Coronary artery (tissue), 2 donors: ENCODE measurements at regions not wholly inside any gene's neighbourhood (a gene's known extent, or its start where the extent isn't known, plus 50 kb on each side); places are given as distances from the start of the nearest gene placed in this dataset.
"Not testable (repeated sequence)": the region's sequence is repeated elsewhere in the genome, so short reads cannot be mapped to it uniquely, and the experiment has no call there.

Experiments used
- DNase-seq: peaks from one replicate; pipeline ENCODE4 v3.0.0-alpha.2; 2017; ENCODE audit warnings: low spot score
- H3K27ac ChIP-seq, 2 donors: fragments of 200-600 bp; sonication (generic); one replicate each; pipeline ENCODE4 v1.5.1; 2016 to 2019
- H3K4me3 ChIP-seq: fragments of 200-600 bp; sonication (generic); 2 replicates; pipeline ENCODE4 v1.5.1; 2016; ENCODE audit warnings: mild to moderate bottlenecking, moderate library complexity
- TF ChIP-seq, protein P1 (sequence below): fragments of 200-600 bp; sonication (generic); IDR thresholded peaks from one replicate; pipeline ENCODE4 v1.5.1; 2019; ENCODE audit warnings: antibody characterized with exemption

DNA sequence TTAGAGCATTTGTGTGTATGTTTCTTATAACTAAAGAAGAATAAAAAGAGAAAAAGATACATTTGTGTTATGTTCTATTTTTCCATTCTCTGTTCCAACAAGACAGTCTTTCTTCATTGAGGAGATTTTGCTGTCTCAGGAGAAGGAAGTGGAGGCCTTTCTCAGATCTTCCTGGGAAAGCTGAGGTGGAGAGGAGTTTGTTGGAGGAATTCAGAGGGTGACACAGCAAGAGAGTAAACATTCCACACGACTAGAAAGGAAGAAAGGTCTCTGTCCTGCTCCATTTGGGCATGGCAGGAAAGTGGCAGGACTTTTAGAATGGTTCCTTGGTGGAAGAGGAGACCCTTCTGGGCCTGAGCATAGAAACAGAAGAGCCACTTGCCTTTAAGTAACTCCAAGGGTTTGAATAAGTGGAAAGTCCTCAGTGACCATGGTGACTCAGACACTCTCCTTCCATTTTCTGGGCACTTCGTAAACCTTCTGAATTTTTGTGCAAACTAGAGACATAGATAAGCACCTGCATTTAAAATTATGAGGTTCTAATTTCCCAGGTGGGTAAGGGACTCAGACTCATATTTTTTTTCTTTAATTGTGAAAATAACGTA, 52.3 kb upstream of the COL5A2 start:
- no peak for DNase-seq
- no peak overlapping the region for H3K27ac ChIP-seq
- H3K4me3 ChIP-seq: no peak overlapping the region
- TF ChIP-seq, protein P1, sequence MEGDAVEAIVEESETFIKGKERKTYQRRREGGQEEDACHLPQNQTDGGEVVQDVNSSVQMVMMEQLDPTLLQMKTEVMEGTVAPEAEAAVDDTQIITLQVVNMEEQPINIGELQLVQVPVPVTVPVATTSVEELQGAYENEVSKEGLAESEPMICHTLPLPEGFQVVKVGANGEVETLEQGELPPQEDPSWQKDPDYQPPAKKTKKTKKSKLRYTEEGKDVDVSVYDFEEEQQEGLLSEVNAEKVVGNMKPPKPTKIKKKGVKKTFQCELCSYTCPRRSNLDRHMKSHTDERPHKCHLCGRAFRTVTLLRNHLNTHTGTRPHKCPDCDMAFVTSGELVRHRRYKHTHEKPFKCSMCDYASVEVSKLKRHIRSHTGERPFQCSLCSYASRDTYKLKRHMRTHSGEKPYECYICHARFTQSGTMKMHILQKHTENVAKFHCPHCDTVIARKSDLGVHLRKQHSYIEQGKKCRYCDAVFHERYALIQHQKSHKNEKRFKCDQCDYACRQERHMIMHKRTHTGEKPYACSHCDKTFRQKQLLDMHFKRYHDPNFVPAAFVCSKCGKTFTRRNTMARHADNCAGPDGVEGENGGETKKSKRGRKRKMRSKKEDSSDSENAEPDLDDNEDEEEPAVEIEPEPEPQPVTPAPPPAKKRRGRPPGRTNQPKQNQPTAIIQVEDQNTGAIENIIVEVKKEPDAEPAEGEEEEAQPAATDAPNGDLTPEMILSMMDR: no peak

- TF ChIP-seq, protein P1: no peak
- Histone ChIP-seq H3K4me3 (no peak overlapping the region), H3K27ac (no peak overlapping the region)
- DNase-seq: no peak
Measured at GRCh38 chr2:189232759-189233406, 53.3 kb upstream of the COL5A2 start.

DNA sequence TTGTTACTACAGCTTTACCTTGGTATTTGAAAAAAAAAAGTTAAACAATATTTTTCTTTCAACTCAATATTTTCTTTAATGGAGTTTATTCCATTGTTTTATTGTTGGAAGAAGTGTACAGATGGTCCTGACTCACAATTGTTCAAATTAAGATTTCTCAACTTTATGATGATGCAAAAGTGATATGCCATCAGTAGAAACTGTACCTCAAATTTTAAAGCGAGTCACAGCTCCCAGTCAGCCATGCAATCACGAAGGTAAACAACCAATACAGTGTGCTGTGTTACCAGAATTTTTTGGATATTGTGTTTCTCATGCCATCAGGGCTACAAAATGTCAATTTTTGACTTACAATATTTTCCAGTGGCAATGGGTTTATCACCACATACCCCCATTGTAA, 54.0 kb upstream of the COL5A2 start:
- H3K27ac ChIP-seq: no peak overlapping the region
- TF ChIP-seq, protein P1: no peak
- no peak overlapping the region for H3K4me3 ChIP-seq
- no peak for DNase-seq

GRCh38 chr2:189234991-189235390, 55.4 kb upstream of the COL5A2 start:
- TF ChIP-seq, protein P1: no peak
- no peak for DNase-seq
- no peak overlapping the region for H3K4me3 ChIP-seq
- no peak overlapping the region for H3K27ac ChIP-seq

- no peak overlapping the region for H3K27ac ChIP-seq
- H3K4me3 ChIP-seq: no peak overlapping the region
- TF ChIP-seq, protein P1: no peak
- DNase-seq: no peak
Measured at GRCh38 chr2:189236066-189236465, 56.5 kb upstream of the COL5A2 start.

DNA sequence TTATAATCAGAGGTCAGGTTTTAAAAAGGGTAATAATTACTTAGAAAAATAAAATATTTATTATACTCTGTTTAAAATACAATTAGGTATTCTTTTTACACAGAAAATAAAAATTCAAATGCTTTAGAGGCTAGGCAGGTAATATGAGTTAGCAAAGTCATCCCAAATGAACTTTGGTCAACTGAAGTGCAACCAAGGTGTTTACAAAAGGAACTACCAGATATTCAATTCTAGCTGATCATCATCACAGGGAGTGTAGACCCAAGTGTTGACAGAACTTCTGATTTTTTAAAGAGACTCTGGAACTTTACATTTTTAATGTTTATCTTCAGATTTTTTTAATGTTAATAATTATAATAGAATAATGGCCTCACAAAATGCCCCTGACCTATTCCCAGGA, 59.3 kb upstream of the COL5A2 start:
- TF ChIP-seq, protein P1: no peak
- DNase-seq: no peak
- H3K4me3 ChIP-seq: no peak overlapping the region

DNA sequence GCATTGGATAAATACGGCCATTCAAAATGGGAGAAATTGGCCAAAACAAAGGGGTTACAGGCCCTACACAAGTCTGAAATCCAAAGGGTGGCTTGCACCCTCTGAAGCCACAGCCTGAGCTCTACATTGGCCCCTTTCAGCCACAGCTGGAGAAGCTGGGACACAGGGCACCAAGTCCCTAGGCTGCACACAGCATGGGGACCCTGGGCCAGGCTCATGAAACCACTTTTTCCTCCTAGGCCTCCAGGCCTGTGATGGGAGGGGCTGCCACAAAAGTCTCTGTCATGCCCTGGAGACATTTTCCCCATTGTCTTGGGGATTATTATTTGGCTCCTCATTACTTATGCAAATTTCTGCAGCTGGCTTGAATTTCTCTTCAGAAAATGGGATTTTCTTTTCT, 64.3 kb upstream of the COL5A2 start:
- not testable (repeated sequence) for DNase-seq, H3K27ac ChIP-seq

More for the DNA sequence above, 59.3 kb upstream of the COL5A2 start:
- no peak overlapping the region for H3K27ac ChIP-seq

More for the DNA sequence above, 64.3 kb upstream of the COL5A2 start:
- H3K4me3 ChIP-seq: not testable (repeated sequence)
